Inferior parietal cortex (tissue), 1 donor: ENCODE measurements at regions not wholly inside any gene's neighbourhood (a gene's known extent, or its start where the extent isn't known, plus 50 kb on each side); places are given as distances from the start of the nearest gene placed in this dataset.
"Not testable (repeated sequence)": the region's sequence is repeated elsewhere in the genome, so short reads cannot be mapped to it uniquely, and the experiment has no call there.

Source experiments
- DNase-seq: peaks from one replicate; pipeline ENCODE4 v3.0.0-alpha.2; 2016; ENCODE audit errors: extremely low spot score

GRCh38 chr3:171980578-171981270 lies 58.7 kb upstream of the FNDC3B start:
- no peak for DNase-seq

GRCh38 chr3:171981271-171981605 lies 58.1 kb upstream of the FNDC3B start:
- no peak for DNase-seq

- no peak for DNase-seq
Observed at GRCh38 chr3:171982828-171983227, 56.5 kb upstream of the FNDC3B start.

GRCh38 chr3:171983685-171984084 lies 55.7 kb upstream of the FNDC3B start:
- not testable (repeated sequence) for DNase-seq

GRCh38 chr3:171984883-171985282 lies 54.5 kb upstream of the FNDC3B start:
- no peak for DNase-seq

GRCh38 chr3:171986176-171986575 lies 53.2 kb upstream of the FNDC3B start:
- DNase-seq, result no peak

- DNase-seq, result no peak
Observed at GRCh38 chr3:171986757-171987518, 52.4 kb upstream of the FNDC3B start.
